Gastroesophageal sphincter (tissue), 4 donors: ENCODE measurements at regions not wholly inside any gene's neighbourhood (a gene's known extent, or its start where the extent isn't known, plus 50 kb on each side); places are given as distances from the start of the nearest gene placed in this dataset.

ENCODE experiments used
- ATAC-seq: fragments of 150-250 bp; one replicate; pipeline ENCODE4 v1.9.1; 2016; ENCODE audit warnings: mild to moderate bottlenecking, moderate library complexity
- H3K27ac ChIP-seq, 4 donors: fragments of 200-600 bp; sonication (generic) in 3 of 4; 1 replicate in 3 of 4; 2 replicates in 1 of 4; pipeline ENCODE4 v1.5.1; 2016 to 2019
- H3K27me3 ChIP-seq: fragments of 200-600 bp; sonication (generic); one replicate; pipeline ENCODE4 v1.5.1; 2019
- H3K36me3 ChIP-seq, 2 donors: fragments of 200-600 bp; sonication (generic); one replicate each; pipeline ENCODE4 v1.5.1; 2019; ENCODE audit warnings: control low read depth in 1 of 2
- H3K4me1 ChIP-seq, 3 donors: fragments of 200-600 bp; sonication (generic); 1 replicate in 2 of 3; 2 replicates in 1 of 3; pipeline ENCODE4 v1.5.1; 2016 to 2019; ENCODE audit warnings: control low read depth in 2 of 3
- H3K4me3 ChIP-seq, 2 donors: fragments of 200-600 bp; sonication (generic); one replicate each; pipeline ENCODE4 v1.5.1; 2019; ENCODE audit warnings: mild to moderate bottlenecking in 1 of 2, moderate library complexity in 1 of 2
- H3K9me3 ChIP-seq, 3 donors: fragments of 200-600 bp; sonication (generic); one replicate each; pipeline ENCODE4 v1.5.1; 2017 to 2019; ENCODE audit warnings: control low read depth in 2 of 3
- EP300 ChIP-seq: sonication (generic); formaldehyde crosslinking; IDR thresholded peaks from one replicate; pipeline ENCODE4 v1.6.1; 2017; ENCODE audit warnings: antibody characterized with exemption, mild to moderate bottlenecking
- POLR2A ChIP-seq, 2 donors: fragments of 450-650 bp; IDR thresholded peaks; one replicate each; pipeline ENCODE4 v1.6.1; 2017; ENCODE audit warnings: antibody characterized with exemption in 2 of 2, mild to moderate bottlenecking in 2 of 2, moderate library complexity in 1 of 2
- POLR2AphosphoS5 ChIP-seq: sonication (generic); formaldehyde crosslinking; IDR thresholded peaks from one replicate; pipeline ENCODE4 v1.6.1; 2017; ENCODE audit warnings: antibody characterized with exemption
- WGBS, 2 donors: methylation state at CpG; one replicate each; pipeline ENCODE4 v1.1.5; 2018; ENCODE audit warnings: low coverage in 1 of 2; 5-methylcytosine and 5-hydroxymethylcytosine counted together
- TF ChIP-seq, protein P1 (sequence below), 4 experiments: fragments of 200-600 bp in 2 of 4; fragments of 450-650 bp in 2 of 4; sonication (generic) in 1 of 4; IDR thresholded peaks; one replicate each; pipeline ENCODE4 v1.5.1; 2017 to 2019; ENCODE audit warnings: antibody characterized with exemption in 4 of 4, mild to moderate bottlenecking in 2 of 4, moderate library complexity in 2 of 4

DNA sequence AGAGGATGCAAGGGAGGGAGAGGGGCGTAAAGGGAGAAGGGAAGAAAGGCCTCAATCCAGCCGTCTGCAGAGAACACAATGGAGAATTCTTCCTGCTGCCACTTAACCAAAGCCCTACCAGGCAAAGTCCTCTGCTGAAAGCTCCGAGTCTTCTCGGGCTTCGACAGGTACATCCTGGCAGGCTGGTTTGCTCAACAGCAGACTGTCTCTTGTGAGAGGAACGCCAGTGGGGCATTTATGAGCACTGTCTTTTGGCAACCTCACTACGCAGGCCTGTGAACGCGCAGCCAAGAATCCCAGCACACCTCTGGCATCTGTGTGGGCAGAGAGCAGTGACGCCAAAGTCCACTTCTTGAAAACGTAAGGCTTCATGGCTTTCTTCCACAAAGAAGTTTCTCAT, 207.5 kb upstream of the FAM9B start:
- Histone ChIP-seq H3K27ac (no peak overlapping the region), H3K4me1 (no peaks in the 10 kb centered on the region), H3K27me3 (no peaks in the 10 kb centered on the region), H3K36me3 (no peaks in the 10 kb centered on the region), H3K4me3 (no peak overlapping the region), H3K9me3 (no peaks in the 10 kb centered on the region)
- TF ChIP-seq EP300: no peak
- TF ChIP-seq POLR2AphosphoS5: no peak
- no peak for TF ChIP-seq POLR2A (IDR thresholded peaks at IDR 0.05)
- TF ChIP-seq, protein P1, sequence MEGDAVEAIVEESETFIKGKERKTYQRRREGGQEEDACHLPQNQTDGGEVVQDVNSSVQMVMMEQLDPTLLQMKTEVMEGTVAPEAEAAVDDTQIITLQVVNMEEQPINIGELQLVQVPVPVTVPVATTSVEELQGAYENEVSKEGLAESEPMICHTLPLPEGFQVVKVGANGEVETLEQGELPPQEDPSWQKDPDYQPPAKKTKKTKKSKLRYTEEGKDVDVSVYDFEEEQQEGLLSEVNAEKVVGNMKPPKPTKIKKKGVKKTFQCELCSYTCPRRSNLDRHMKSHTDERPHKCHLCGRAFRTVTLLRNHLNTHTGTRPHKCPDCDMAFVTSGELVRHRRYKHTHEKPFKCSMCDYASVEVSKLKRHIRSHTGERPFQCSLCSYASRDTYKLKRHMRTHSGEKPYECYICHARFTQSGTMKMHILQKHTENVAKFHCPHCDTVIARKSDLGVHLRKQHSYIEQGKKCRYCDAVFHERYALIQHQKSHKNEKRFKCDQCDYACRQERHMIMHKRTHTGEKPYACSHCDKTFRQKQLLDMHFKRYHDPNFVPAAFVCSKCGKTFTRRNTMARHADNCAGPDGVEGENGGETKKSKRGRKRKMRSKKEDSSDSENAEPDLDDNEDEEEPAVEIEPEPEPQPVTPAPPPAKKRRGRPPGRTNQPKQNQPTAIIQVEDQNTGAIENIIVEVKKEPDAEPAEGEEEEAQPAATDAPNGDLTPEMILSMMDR (IDR thresholded peaks at IDR 0.05): no peak
- 40 to 83% methylated on average over 2 to 6 of the region's 11 CpGs for WGBS, 2 donors
- ATAC-seq: no peak

DNA sequence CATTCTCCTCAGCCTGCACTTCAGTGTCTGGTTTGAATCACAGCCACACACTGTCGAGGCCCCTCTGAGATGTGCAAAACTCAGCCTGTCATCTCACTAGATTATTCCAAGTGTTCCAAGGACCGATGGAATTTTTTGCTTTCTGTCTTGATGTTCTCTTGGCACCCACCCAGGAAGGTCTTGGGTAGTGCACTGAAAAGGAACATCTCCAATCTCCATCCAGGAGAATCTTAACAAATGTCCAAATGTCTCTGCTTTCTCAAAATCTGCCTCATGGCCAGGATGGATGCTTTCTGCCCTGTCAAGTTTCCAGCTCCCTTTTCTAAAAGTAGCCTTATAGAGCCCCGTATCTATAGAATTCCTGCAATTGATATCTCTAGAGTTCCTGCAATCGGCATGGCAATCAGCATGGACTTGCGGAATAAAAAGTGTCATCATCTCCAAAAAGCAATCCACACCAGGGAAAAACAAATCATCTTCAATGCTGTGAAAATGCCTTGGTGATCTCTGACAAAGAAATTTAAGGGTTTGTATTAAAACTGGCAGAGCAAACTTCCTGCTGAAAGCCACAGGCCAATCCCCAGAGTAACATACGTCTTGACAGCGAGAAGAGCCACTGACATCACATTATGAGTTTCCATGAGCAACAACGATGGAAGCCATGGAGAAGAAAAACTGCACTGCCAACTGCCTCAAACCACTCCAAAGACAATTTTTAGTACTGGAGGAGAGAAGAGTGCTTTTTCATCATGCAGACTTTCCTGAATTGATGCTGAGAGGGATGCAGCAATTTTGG, 215.3 kb upstream of the FAM9B start:
- H3K27ac ChIP-seq: no peak overlapping the region
- no peaks in the 10 kb centered on the region for H3K36me3 ChIP-seq
- H3K4me3 ChIP-seq: no peak overlapping the region
- WGBS, 2 donors: 23 to 79% methylated on average over 3 to 5 of the region's 8 CpGs
- TF ChIP-seq EP300: no peak
- ATAC-seq: no peak
- no peaks in the 10 kb centered on the region for H3K27me3 ChIP-seq
- no peaks in the 10 kb centered on the region for H3K9me3 ChIP-seq
- H3K4me1 ChIP-seq: no peaks in the 10 kb centered on the region

DNA sequence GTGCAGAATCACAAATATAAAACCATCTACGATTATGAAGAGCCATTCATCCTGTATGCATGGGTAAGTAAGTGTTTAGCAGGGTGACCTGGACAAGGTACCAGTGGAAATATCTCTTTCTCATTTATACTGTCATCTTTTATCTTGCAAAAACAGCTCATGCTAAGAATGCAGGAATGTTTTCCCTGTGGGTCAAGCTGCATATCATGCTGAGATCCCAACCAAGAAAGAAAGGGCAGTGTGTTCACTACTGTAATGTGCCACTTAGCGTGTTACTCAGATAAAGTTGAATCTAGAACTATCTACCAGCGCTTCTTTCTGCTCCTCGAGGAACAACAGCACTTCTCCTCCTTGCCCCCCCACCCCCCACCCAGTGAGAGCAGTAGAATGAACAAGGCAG, 212.7 kb upstream of the TBL1X start:
- 57 to 71% methylated on average over 3 of the region's 4 CpGs for WGBS, 2 donors
- H3K9me3 ChIP-seq: no peaks in the 10 kb centered on the region
- H3K27me3 ChIP-seq: no peaks in the 10 kb centered on the region

DNA sequence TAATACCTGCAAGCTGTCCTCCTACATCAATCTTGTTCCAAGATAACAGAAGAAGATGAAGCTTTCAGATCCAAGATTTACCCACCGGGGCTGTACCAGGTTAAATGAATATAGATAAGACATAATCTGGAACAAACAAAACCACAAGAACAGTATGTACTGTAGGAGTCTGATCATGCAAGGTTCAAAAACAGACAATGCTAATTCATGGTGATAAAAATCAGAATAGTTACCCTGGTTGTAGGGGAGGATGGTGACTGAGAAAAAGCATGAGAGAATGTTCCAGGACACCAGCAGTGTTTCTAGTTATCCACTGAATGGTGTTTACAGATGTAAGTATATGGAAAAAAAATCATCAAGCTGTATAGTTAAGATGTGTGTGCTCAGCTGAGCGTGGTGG, 211.6 kb upstream of the TBL1X start:
- WGBS, 2 donors: 92 to 95% methylated on average over 2 of the region's 2 CpGs
- no peaks in the 10 kb centered on the region for H3K9me3 ChIP-seq

More for the DNA sequence above, 212.7 kb upstream of the TBL1X start:
- H3K36me3 ChIP-seq: no peaks in the 10 kb centered on the region
- ATAC-seq: no peak
- H3K27ac ChIP-seq: no peak overlapping the region
- no peaks in the 10 kb centered on the region for H3K4me1 ChIP-seq
- TF ChIP-seq EP300 (no peak), POLR2A (IDR thresholded peaks at IDR 0.05) (no peak), POLR2AphosphoS5 (no peak)
- TF ChIP-seq, protein P1 (IDR thresholded peaks at IDR 0.05): no peak
- no peak overlapping the region for H3K4me3 ChIP-seq

DNA sequence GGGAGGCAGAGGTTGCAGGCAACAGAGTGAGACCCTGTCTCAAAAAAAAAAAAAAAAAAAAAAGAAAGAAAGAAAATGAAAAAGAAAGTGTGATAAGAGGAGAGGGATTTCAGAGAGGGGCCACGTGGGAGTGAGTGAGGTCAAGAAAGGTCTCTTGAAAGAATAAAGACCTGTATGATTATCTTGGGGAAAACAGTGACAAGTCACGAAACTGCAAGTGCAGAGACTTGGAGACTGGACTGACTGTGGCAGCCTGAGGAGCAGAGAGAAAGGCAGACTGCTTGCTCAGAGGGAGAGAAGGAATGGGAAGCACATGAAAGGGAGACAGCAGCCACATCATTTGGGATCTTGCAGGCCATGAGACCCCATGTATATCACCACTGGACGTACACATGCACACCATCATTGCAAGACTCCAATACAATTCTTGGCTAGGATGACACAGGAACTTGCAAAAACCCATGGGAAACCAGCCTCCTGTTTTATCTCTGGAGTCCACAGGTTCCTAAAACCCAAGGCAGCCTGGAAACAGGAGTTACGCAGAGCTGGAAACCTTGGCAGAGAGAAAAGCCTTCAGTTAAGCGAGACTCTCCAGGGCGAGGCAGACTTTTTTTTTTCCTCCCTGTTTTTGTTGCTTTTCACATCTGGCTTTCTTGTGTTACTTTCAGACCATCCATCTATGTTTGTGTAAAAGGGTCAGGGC, 207.0 kb upstream of the TBL1X start:
- TF ChIP-seq EP300 (no peak), POLR2A (IDR thresholded peaks at IDR 0.05) (no peak), POLR2AphosphoS5 (no peak)
- TF ChIP-seq, protein P1 (IDR thresholded peaks at IDR 0.05): no peak
- no peak overlapping the region for H3K27ac ChIP-seq
- H3K4me3 ChIP-seq: no peak overlapping the region
- H3K27me3 ChIP-seq: no peaks in the 10 kb centered on the region
- peaks cover 0 to 9% (median 0%) of the 10 kb centered on the region in 3 donors for H3K4me1 ChIP-seq
- WGBS, 2 donors: 50% methylated on average over 5 of the region's 6 CpGs; no CpG with 5 or more reads in 1 of the 2 donors
- H3K36me3 ChIP-seq: no peaks in the 10 kb centered on the region
- no peak for ATAC-seq
- H3K9me3 ChIP-seq: no peaks in the 10 kb centered on the region

More for the DNA sequence above, 211.6 kb upstream of the TBL1X start:
- Histone ChIP-seq H3K27me3 (no peaks in the 10 kb centered on the region), H3K27ac (no peak overlapping the region), H3K4me3 (no peak overlapping the region), H3K36me3 (no peaks in the 10 kb centered on the region), H3K4me1 (peaks cover 0 to 5% (median 0%) of the 10 kb centered on the region in 3 donors)
- ATAC-seq: no peak
- TF ChIP-seq EP300: no peak
- TF ChIP-seq, protein P1 (IDR thresholded peaks at IDR 0.05): no peak
- TF ChIP-seq POLR2AphosphoS5: no peak
- TF ChIP-seq POLR2A (IDR thresholded peaks at IDR 0.05): no peak
